ENCODE measurements at regions not wholly inside any gene's neighbourhood (a gene's known extent, or its start where the extent isn't known, plus 50 kb on each side); places are given as distances from the start of the nearest gene placed in this dataset.

DNA sequence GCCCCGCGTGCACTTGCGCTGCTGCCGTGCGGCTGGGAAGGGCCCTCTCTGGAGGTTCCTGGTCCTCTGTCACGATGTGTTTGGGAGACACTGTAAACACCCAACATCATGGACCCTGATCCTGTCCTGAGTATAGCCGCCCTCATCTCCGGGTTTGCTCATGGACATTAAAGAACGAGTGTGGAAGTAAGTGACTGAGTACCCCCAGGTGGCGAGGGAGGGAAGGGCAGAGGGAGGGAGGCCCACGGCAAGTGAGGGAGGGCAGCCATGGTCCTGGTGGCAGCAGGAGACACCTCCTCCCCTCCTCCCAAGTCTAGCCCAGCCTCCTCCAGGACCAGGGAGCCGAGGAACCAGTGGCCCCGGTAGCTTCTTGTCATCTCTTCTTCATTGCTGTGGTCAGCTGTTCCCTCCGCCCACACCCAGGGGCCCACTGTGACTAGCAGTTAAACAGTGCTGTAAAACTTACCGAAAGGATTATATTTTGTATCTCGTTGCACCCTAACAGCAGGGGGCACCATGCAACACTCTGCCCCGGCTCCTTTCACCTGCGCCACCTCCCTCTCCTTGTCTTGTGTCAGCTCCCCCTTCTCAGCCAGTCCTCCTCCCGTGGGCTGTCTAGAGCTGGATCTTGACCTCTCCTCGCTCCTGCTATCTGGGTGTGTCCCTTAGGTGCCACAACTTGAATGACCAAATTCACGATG lies 566.5 kb upstream of the B3GAT1 start:
- TF ChIP-seq, protein P1, sequence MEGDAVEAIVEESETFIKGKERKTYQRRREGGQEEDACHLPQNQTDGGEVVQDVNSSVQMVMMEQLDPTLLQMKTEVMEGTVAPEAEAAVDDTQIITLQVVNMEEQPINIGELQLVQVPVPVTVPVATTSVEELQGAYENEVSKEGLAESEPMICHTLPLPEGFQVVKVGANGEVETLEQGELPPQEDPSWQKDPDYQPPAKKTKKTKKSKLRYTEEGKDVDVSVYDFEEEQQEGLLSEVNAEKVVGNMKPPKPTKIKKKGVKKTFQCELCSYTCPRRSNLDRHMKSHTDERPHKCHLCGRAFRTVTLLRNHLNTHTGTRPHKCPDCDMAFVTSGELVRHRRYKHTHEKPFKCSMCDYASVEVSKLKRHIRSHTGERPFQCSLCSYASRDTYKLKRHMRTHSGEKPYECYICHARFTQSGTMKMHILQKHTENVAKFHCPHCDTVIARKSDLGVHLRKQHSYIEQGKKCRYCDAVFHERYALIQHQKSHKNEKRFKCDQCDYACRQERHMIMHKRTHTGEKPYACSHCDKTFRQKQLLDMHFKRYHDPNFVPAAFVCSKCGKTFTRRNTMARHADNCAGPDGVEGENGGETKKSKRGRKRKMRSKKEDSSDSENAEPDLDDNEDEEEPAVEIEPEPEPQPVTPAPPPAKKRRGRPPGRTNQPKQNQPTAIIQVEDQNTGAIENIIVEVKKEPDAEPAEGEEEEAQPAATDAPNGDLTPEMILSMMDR (IDR thresholded peaks at IDR 0.05), result no peak
- TF ChIP-seq POLR2A (IDR thresholded peaks at IDR 0.05), result no peak

Data from uterus (tissue), 2 donors.